Suppressor macrophage treated with lipopolysaccharide for 1 hour (primary cell): ENCODE measurements at regions not wholly inside any gene's neighbourhood (a gene's known extent, or its start where the extent isn't known, plus 50 kb on each side); places are given as distances from the start of the nearest gene placed in this dataset.

ENCODE experiments used
- DNase-seq, 3 donors: peaks; one replicate each; pipeline ENCODE4 v3.0.0-alpha.2; 2020 to 2022

DNA sequence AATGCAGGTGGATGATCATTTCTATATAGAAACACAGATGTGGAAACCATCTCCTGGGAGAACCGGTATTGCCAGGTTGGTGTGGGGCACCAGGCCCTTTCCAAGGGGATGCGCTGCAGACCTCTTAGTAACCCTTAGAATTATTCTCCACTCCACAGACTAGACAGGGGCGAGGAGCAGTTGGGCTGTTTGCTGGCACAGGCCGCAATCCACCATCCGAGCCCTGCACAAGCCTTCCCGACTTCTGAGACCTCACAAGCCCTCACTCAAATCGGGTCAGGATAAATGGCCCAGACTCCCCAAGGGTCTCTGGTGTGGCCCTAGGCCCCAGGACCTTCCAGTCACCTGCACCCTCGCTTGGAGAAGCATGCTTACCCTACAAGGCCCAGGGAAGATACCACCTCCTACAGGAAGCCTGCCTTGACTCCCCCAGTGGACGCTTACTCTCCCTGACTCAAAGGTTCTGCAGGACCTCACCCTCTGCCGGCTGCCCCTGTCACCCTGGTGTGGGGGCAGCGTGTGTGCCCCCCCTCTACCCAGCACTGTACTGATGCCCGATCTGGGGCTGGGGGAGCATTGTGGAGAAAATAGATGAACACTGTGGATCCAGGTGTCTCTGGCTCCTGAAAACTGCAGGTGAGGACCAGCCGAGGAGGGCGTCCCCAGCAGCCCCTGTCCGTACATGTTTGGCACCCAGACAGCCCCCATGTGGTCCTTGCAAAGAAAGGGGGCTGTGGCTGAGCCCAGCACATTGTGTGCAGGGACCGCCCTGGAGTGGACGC lies 49.8 kb upstream of the ACSF3 start:
- DNase-seq: no peak
